ENCODE measurements at regions not wholly inside any gene's neighbourhood (a gene's known extent, or its start where the extent isn't known, plus 50 kb on each side); places are given as distances from the start of the nearest gene placed in this dataset.
"Not testable (repeated sequence)": the region's sequence is repeated elsewhere in the genome, so short reads cannot be mapped to it uniquely, and the experiment has no call there.

DNA sequence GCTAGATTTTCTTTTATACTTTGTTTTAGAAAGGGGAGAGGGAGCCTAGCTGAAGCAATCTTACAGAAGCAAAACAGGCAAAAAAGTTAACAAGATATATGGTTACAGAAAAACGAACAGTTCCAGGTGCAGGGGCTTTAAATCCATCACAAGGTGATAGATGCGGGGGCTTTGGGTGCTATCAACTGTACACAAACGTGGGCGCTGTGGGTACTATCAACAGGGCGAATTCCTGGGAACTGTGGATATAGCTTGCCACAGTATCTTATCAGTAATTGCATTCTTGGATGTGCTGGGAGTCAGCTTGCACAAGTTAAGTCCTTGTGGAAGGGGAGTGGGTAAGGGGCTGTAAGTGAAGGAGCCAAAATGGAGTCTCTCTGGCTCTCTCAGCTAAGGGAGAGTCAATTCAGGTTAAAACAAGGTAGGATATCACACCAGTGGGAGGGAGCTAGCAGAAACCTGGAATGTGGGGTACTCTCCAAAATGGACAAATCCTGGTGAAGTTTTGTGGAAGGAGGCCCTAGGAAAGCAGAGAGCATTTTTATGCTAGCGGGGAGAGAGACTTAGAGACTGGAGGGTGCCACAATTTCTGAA, 325.8 kb upstream of the SPHKAP start:
- no peak for DNase-seq

DNA sequence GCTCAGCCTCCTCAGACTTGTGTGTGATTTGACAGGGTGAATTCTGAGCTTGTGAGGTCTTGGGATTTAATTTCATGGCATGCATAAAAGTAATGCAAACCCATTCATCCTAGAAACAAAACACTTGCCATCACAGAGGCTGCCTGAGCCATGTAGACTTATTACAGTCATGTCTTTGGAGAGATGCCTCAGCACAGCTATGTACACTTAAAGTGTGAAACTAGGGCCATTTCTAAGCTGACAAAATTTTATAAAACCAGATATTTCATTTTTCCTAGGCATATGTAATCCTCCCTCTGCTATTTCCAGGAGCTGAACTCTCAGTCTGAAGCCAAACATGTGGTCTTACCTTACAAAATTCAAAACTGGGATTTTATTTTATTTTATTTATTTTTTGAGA, 322.2 kb upstream of the SPHKAP start:
- no peak for DNase-seq

DNA sequence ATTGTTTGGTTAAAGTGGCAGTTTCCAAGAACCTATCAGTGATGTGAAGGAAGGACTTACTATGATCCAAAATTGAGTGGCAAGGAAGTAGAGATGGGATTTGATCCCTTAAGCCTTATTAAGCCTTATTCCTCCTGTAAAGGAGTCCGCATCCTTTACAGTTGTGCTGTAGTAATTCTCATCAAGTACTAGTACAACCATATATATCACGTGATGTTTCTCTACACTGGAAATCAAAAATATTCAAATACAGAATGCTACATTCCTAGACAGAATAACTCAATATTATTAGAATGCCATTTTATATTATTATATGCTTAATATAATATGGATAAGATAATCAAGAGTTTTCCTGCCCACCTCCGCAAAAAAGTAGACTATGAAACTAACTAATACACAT, 312.4 kb upstream of the SPHKAP start:
- DNase-seq, result no peak

DNA sequence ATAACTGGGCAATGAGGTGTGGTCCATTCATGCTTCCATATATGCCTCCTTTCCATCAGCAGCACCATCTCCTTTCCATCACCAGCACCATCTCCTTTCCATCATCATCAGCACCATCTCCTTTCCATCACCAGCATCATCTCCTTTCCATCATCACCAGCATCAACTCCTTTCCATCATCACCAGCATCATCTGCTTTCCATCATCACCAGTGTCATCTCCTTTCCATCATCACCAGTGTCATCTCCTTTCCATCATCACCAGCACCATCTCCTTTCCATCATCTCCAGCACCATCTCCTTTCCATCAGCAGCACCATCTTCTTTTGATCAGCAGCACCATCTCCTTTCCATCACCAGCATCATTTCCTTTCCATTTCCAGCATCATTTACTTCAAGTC, 297.5 kb upstream of the SPHKAP start:
- no peak for DNase-seq

DNA sequence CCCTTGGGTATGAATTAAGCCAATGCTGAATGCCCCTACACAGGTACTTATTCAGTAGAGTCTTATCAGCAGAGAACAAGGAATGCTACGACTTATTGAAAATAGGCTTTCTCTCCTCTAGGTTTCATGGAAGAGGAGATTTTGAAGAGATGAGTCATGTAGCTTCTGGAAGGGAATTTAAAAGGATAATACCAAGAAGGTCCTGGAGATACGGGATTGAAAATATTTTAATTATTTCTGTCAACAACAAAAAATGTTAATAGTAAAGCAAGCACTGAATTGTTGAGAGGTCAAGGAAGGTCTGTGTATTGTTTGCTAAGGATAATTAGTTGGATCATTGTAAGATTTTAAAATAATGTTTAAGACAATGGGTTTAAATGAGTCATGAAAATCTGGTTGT, 293.0 kb upstream of the SPHKAP start:
- DNase-seq, result no peak

DNA sequence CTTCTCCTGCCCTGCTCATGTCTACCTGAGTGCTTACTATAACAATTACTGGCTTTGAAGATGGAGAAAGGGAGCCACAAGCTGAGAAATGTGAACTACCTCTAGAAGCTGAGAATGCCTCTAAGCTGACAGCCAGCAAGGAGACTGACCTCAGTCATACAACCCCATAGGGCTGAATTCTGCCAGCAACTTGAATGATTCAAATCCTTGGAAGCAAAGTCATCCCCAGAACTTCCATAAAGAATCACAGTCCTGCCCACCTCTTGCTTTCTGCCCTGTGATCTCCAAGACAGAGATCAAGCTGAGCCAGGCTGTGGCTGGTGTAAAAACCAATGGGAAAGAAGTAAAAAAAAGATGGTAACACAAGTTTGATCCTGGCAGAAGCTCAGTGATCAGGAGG, 288.2 kb upstream of the SPHKAP start:
- no peak for DNase-seq

DNA sequence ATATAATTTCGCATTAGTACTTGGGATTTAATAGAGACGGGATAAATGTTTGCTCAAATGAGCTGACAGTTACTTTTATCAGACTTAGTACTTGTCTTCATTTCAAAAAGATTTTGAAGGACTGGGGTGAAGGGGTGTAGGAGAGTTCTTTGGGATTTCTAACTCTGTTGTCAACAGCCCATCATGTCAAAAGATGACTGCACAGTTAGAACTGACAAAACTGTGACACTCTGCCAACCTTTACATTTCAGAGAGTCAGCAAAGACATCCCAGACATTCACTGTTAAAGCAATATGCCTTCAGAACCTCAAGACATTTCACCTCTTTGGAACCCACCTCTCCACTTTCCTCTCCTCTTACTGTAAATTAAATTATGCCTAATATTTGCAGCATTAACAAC, 285.4 kb upstream of the SPHKAP start:
- no peak for DNase-seq

DNA sequence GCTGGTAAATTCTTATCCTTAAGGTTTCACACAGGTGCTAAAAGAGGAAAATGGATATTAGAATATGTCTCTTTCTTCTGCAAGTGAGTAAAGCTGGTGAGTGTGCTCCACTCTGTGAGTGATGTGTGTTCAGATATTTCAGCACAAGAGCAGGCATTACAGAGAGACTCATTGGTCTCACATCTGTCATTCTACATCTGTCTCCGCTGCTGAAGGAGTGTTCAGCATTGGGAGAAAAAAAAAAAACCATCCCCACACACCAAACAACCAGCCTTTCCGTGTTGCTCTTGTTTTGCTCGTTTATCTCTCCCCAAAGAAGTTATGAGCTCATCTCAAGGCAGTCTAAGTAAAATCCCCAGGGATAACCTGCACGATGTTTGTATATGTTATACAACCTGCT, 283.9 kb upstream of the SPHKAP start:
- DNase-seq, result no peak

DNA sequence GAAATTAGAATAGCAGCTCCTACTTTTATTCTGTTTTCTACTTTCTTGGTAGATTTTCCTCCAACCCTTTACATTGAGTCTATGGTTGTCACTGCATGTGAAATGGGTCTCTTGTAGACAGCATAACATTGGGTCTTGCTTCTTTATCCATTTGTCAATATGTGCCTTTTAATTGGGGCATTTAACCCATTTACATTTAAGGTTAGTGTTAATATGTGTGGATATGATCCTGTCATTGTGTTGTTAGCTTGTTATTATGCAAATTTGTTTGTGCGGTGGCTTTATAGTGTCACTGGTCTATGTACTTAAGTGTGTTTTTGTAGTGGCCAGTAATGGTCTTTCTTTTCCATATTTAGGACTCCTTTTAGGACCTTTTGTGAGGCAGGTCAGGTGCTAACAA, 276.9 kb upstream of the SPHKAP start:
- DNase-seq, result no peak

DNA sequence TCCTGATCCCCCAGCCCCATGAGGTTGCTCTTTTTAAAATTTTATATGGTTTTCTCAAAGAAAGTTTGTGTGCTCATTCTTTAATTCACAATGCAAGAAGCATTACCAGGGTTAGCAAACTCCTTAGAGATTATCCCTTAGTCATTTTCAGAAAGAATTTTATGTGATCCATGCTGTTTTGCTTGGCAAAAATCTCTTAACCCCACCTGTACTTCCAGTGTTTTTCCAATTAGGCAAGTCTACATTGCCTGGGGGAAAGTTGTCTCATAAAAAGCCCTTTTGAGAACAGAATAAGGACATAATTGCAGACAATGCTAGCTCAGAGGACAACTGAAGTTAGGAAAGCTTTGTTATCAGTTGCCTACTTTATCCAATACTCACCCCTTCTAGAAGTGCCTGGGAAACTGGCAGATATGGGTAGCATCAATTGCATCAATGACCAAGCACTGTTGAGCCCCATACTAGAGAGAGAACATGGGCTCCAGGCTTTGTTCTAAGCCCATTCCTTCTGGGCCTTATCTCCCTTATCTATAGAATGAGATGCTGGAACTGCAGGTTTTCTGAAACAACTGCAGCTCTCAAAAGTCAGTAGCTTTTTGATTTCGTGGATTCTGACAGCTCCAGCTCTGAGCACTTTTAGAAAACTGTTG, 265.9 kb upstream of the SPHKAP start:
- no peak for DNase-seq

DNA sequence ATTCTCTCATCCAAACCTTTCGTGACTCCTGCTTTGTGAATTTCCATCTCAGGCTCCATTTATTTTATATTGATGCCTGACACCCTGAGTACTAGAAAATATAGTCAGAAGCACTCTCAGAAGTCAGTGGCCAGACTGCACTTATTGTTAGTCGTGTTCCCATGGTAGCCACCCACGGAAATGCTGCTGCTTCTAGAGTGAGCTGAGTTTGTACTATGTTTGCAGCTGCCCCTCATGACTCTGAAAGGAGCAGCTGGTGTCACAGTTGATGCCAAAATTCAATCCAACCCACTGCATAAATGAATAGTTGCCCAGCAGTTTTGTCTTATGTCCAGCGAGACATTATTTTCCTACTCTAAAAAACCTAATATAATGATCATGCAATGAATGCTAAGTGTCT, 265.2 kb upstream of the SPHKAP start:
- DNase-seq, result peak; percentile 67

DNA sequence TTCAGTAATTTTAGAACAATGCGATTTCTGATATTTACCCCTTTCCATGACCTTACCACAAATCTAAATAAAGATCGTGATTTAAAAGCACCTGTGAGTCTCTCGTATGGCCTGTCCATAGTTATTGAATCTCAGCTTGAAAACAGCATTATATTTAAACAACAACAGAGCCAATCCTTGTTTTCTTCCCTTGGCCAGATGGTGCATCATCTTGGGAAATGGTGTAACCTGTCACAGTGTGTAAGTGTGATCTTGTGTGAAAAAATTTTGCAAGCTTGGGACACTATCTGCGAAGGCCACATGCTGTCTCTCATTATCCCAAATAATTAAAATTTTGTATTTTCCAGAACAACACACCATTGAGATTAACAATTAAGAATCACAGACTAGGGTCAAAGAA, 262.7 kb upstream of the SPHKAP start:
- no peak for DNase-seq

DNA sequence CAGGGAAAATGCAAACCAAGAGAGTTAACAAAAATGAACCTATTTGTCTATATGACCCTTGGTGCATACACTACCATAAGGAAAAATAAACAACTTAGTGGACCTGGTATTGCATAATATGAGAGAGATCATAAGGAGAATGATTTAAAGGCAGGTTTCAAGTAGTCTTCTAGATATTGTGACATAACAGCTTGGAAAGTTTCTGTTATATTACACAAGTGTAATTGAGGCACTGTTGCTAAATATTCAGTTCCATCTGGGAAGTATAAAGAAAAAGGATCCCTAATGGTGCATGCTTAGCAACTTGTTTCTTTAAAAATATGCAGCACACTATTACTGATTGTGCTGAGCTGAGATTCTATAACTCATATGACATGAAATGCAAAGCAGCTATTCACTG, 252.2 kb upstream of the SPHKAP start:
- no peak for DNase-seq

DNA sequence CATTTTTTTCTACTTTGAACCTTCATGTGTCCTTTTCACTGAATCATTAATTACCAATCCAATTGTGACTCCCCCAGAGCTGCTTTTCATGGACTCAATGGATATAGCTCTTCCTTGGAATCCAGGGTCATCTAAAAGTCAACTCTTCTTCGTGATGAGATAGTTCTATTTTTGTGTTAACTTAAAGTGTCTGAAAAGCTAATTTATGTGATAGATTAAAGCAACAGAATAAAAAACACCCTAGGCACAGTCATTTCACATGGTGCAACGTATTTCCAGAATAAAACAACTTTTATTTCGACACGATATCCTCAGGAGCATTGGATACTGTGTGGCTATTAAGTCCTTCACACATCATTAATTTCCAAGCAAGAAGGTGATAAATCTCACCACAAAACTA, 250.6 kb upstream of the SPHKAP start:
- DNase-seq, result no peak

DNA sequence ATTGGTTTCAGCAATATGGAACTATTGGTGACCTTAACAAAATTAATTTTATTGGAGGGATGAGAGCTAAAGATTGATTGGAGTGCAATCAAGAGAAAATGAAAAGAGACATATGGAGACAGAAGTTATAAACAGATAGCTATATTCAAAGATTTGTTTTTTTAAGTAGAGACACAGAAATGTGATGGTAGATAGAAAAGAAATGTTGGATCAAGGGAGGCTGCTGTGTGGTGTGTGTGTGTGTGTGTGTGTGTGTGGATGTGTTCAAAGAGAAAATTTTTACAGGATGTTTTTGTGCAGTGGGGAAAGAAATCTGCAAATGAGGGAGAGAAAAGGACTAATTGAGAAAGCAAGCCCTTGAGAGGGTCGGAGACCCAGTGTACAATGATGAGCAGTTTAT, 249.5 kb upstream of the SPHKAP start:
- DNase-seq, result no peak

DNA sequence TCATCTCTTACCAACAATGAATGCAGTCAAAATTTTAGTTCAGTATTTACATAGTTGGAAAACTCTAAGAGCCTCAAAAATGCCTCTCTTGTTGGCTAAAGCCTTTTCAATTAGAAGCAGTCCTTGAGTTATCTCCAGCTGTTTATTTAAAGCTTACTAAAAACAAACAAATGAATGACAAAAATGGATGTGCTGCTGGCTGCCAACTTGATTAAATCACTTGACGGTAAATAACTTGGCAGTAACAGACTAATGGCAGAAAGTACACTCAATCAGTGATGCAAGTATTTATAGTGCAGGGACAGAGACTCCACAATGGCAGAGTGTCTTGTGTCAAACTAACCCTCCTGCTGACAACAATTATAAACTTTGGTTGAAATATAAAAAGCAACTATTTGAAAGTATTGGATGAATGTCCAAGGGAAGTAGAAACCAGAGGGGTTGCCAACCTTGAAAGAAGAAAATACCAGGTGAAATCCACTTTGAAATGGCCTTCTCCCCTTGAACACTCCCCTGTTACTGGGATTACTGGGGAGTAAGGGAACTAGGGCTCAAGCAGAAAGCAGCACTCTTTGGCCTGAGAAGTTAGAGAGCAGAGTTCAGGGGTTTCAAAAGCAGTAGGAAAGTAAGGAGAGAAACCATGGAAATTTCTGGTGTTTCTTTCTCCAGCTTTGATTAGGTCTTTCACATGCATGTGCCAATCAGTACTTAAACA, 245.2 kb upstream of the SPHKAP start:
- DNase-seq, result no peak

DNA sequence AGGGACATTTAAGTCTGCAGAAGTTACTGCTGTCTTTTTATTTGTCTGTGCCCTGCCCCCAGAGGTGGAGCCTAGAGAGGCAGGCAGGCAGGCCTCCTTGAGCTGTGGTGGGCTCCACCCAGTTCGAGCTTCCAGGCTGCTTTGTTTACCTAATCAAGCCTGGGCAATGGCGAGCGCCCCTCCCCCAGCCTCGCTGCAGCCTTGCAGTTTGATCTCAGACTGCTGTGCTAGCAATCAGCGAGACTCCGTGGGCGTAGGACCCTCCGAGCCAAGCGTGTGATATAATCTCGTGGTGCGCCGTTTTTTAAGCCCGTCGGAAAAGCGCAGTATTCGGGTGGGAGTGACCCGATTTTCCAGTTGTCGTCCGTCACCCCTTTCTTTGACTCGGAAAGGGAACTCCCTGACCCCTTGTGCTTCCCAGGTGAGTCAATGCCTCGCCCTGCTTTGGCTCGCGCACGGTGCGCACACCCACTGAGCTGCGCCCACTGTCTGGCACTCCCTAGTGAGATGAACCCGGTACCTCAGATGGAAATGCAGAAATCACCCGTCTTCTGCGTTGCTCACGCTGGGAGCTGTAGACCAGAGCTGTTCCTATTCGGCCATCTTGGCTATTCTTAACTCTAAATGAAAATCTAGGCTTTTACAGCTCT, 244.0 kb upstream of the SPHKAP start:
- DNase-seq, result not testable (repeated sequence)

DNA sequence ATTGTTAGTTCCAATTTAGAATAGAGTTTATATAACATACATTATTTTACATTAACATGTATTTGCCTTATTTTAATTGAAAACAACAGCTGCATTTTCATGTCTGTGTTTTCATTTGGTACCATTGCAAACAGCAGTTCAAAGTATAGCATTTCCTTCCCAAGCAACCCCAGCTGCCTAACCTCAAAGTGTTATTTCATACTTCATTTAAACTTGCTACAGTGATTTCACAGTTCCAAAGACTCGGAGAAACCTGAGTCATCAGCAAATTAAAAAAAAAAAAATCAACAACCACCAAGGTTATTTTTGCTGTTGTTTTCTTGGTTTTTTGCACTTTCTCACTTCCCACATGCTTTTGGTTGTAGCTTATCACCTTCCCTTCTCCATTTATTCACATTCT, 236.5 kb upstream of the SPHKAP start:
- peak; percentile 12 for DNase-seq

DNA sequence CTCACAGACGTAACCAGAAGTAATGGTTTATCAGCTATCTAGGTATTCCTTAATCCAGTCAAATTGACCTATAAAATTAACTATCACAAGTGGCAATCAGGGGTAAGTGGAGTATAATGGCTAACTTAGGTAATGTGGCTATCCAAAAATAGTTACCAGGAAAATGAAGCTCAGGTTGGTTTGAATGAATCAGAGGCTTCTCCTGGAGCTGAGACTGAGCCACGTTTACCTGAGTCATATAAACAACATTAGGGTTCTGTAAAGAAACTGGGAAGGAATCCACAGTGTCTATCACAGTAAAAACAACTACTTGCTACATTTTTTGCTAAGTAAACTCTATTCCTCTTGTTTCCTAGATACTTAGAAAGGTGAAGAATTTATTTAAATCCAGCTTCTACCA, 236.0 kb upstream of the SPHKAP start:
- DNase-seq, result no peak

DNA sequence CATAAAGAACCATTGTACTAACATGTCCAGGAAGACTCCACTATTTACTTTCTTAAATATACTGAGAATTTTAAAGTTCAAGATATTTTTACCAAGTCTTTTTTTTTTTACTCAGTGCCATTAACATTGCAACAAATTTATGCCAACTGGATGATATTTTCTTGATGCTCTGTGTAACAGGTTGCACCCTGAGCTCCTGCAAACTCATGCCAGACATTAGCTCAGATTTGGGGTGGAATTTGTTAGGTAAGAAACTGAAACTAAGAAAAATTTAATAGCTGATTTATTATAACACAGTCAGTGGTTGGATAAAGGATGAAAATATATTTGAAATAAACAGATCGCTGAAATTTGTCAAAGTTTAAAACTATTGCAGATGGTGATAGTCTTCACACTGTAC, 228.6 kb upstream of the SPHKAP start:
- no peak for DNase-seq

DNA sequence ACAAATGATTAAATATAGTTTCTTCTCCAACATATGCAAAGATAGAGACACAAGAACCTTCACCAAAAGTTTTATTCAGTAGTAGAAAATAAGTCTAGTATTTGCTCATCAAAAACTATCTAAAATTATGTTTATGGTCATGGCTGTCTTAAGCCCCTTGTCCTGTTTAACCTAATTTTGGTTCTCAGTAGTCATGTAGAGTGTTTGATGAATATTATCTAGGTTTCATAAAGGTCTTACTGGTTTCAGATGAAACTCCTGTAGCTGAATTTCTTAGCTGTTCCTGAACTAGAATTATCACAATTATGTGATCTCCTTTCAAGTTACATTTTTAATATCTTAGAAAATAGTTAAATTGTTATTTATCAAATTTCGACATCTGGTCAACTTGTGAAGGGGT, 228.0 kb upstream of the SPHKAP start:
- no peak for DNase-seq

DNA sequence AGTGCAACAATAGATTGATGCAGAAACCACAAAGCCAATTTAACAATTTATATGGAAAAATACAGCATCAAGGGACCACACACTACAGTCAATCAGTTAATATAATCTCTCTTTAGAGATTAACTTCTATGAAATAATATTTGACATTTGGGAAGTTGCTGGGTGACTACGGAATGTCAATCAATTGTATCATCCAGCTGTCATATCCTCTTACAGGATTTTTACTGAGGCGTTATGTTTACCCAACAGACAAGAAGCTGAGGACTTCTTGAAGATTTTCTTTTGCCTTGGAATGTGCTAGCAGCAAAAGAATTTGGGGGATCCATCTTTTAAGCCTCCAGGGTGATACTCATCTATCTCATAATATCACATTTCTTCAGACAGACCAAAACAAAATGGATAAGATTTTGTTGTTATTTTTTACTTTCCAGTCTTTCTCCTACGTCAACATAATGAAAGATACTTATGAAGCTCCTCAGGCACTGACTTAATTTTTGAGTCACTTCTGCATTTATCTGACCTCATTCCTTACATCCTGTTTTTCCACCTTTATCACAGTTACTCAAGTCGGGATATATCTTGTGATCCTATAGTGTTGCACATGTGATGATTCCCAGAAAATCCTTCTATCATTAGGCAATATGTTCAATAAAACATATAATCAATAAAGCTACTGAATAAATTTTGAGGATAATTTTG, 227.2 kb upstream of the SPHKAP start:
- DNase-seq, result no peak

DNA sequence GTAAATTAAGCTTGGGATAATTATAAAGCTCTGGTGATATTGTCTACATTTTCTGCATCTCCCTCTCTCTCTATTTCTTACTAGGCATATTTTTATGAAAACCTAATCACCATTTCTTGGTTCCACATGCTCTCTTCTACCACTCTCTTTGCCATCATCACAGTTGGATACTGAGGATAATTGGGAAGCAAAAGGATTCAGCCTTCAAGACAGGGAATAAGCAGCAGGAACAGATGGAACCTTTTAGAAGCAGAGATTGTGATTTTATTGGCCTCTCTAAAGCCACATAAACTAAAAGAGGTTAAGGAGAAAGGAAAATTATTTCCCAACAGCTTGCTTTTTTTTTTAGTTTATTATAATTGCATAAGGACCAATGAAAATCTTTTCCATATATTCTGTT, 226.3 kb upstream of the SPHKAP start:
- no peak for DNase-seq

Data from hindlimb muscle (tissue), 1 donor.